Muscle of leg (tissue), 3 donors: ENCODE measurements at regions not wholly inside any gene's neighbourhood (a gene's known extent, or its start where the extent isn't known, plus 50 kb on each side); places are given as distances from the start of the nearest gene placed in this dataset.

Source experiments
- DNase-seq: peaks from one replicate; pipeline ENCODE4 v3.0.0; 2013
- H3K27ac ChIP-seq: one replicate; pipeline ENCODE4 v1.5.1; 2013; ENCODE audit warnings: mild to moderate bottlenecking, low read length, control low read depth
- H3K27me3 ChIP-seq: one replicate; pipeline ENCODE4 v1.6.1; 2013; ENCODE audit warnings: low read length; ENCODE audit not compliant: control insufficient read depth, insufficient read depth
- H3K36me3 ChIP-seq: one replicate; pipeline ENCODE4 v1.6.1; 2013; ENCODE audit warnings: low read length; ENCODE audit not compliant: control insufficient read depth, insufficient read depth
- H3K4me1 ChIP-seq: one replicate; pipeline ENCODE4 v1.6.1; 2013; ENCODE audit warnings: low read length; ENCODE audit not compliant: control insufficient read depth, insufficient read depth
- H3K4me3 ChIP-seq: one replicate; pipeline ENCODE4 v1.5.1; 2013; ENCODE audit warnings: low read length, control low read depth
- H3K9me3 ChIP-seq: replicated peaks from 2 replicates; pipeline ENCODE4 v1.6.1; 2013; ENCODE audit warnings: low read depth, low read length; ENCODE audit not compliant: control insufficient read depth
- WGBS: methylation state at CpG from one replicate; pipeline ENCODE4 v1.1.5; 2013; ENCODE audit warnings: missing lambda C conversion rate; ENCODE audit not compliant: insufficient coverage; 5-methylcytosine and 5-hydroxymethylcytosine counted together

DNA sequence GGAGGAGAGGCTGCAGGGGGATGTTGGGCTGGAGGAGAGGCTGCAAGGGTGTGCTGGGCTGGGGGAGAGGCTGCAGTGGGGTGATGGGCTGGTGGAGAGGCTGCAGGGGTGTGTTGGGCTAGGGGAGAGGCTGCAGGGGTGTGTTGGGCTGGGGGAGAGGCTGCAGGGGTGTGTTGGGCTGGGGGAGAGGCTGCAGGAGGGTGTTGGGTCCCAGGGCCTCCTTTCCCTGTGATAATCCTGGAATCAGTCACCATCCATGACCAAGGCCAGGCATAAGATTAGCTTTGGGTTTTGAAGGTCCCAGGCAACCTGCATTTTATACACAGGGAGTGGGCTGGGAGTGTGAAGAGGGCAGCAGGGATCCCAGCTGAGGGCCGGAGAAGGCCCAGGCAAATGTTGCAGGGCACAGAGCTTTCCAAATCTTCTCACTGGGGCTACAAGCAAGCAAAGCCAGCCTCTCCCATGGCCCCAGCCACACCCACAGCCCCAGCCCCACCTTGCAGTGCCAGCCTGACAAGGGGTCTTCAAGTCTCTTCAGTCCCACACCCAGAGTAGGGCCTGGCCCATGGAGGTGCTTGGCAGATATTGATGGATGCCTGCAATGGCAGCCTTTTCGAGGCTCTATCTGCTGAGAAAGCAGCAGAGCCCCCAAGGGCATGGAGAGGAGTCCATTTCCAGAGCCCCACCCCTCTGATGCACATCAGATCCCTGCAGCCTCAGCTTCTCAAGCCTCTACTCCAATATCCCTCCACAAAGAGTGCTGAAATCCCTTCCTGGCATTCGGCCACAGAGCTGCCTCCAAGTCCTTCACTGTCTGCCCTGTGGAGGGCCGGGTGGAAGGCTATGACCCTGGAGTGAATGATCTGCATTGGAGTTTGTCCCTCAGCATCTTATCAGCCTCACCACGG is 50.3 kb upstream of the GLI2 start:
- Histone ChIP-seq H3K9me3 (no peaks in the 10 kb centered on the region), H3K4me3 (no peak overlapping the region), H3K27ac (peak overlapping the region; percentile 47), H3K4me1 (peaks cover 15% of the 10 kb centered on the region), H3K27me3 (peaks cover 26% of the 10 kb centered on the region), H3K36me3 (no peaks in the 10 kb centered on the region)
- DNase-seq = no peak
- 57% methylated on average over 3 of the region's 5 CpGs for WGBS
